Neural cell (in vitro differentiated cells): ENCODE measurements at regions not wholly inside any gene's neighbourhood (a gene's known extent, or its start where the extent isn't known, plus 50 kb on each side); places are given as distances from the start of the nearest gene placed in this dataset.

Source experiments
- H2AFZ ChIP-seq: fragments of 200-600, 300-800 bp; sonication (generic), shearing (Covaris generic); 2 replicates; pipeline ENCODE4 v1.6.0; 2014; ENCODE audit warnings: low read depth, mild to moderate bottlenecking, antibody characterized with exemption, low read length, moderate library complexity
- H3F3A ChIP-seq: fragments of 200-600 bp; shearing (Covaris generic); 2 replicates; pipeline ENCODE4 v1.6.1; 2016; ENCODE audit warnings: mild to moderate bottlenecking, moderate library complexity, mixed read lengths, antibody characterized with exemption, low read length; ENCODE audit not compliant: insufficient read depth, poor library complexity, severe bottlenecking
- H3K27ac ChIP-seq: fragments of 200-600, 300-800 bp; sonication (generic), shearing (Covaris generic); 2 replicates; pipeline ENCODE4 v1.5.1; 2014; ENCODE audit warnings: mild to moderate bottlenecking, low read length, moderate library complexity
- H3K27me3 ChIP-seq: fragments of 300-800, 200-600 bp; sonication (generic), shearing (Covaris generic); 2 replicates; pipeline ENCODE4 v1.6.0; 2014; ENCODE audit warnings: mild to moderate bottlenecking, low read depth, low read length, moderate library complexity; ENCODE audit not compliant: insufficient read depth
- H3K36me3 ChIP-seq: fragments of 300-800, 200-600 bp; sonication (generic), shearing (Covaris generic); 2 replicates; pipeline ENCODE4 v1.5.1; 2014; ENCODE audit warnings: mild to moderate bottlenecking, antibody characterized with exemption, low read length, moderate library complexity; ENCODE audit not compliant: insufficient read depth
- H3K4me2 ChIP-seq: fragments of 300-800, 200-600 bp; sonication (generic), shearing (Covaris generic); 2 replicates; pipeline ENCODE4 v1.6.0; 2014; ENCODE audit warnings: mild to moderate bottlenecking, low read length
- H3K4me3 ChIP-seq: fragments of 300-800, 200-600 bp; sonication (generic), shearing (Covaris generic); 2 replicates; pipeline ENCODE4 v1.5.1; 2014; ENCODE audit warnings: mild to moderate bottlenecking, low read length, moderate library complexity
- H3K79me2 ChIP-seq: fragments of 200-600 bp; shearing (Covaris generic); replicated peaks from 2 replicates; pipeline ENCODE4 v1.6.0; 2014; ENCODE audit warnings: mild to moderate bottlenecking, low read length, moderate library complexity; ENCODE audit not compliant: insufficient read depth
- H3K9ac ChIP-seq: fragments of 300-800, 200-600 bp; sonication (generic), shearing (Covaris generic); 2 replicates; pipeline ENCODE4 v1.6.1; 2016; ENCODE audit warnings: mild to moderate bottlenecking, low read length, mixed read lengths
- H3K9me2 ChIP-seq: fragments of 200-600 bp; shearing (Covaris generic); 2 replicates; pipeline ENCODE4 v1.6.1; 2016; ENCODE audit warnings: mild to moderate bottlenecking, low read length, mixed read lengths; ENCODE audit not compliant: insufficient read depth
- H3K9me3 ChIP-seq: fragments of 200-600, 300-800 bp; sonication (generic), shearing (Covaris generic); 2 replicates; pipeline ENCODE4 v1.6.1; 2016; ENCODE audit warnings: mild to moderate bottlenecking, mixed run types, low read length, moderate library complexity, mixed read lengths
- H4K20me1 ChIP-seq: fragments of 200-600 bp; shearing (Covaris generic); 2 replicates; pipeline ENCODE4 v1.6.1; 2016; ENCODE audit warnings: mild to moderate bottlenecking, mixed run types; ENCODE audit not compliant: insufficient read depth
- CTCF ChIP-seq: fragments of 450-650 bp; IDR thresholded peaks from 2 replicates; pipeline ENCODE4 v1.5.1; 2014; ENCODE audit warnings: antibody characterized with exemption, mild to moderate bottlenecking, moderate library complexity; ENCODE audit not compliant: poor library complexity, severe bottlenecking
- EP300 ChIP-seq: fragments of 450-650 bp; conservative IDR thresholded peaks from 2 replicates; pipeline ENCODE4 v1.6.1; 2014; ENCODE audit warnings: antibody characterized with exemption, mild to moderate bottlenecking, moderate library complexity; ENCODE audit not compliant: poor library complexity, severe bottlenecking
- EZH2 ChIP-seq: fragments of 200-600, 300-800 bp; shearing (Covaris generic), sonication (generic); IDR thresholded peaks from 2 replicates; pipeline ENCODE4 v1.6.1; 2014; ENCODE audit warnings: antibody characterized with exemption, low read length, borderline replicate concordance, mild to moderate bottlenecking; ENCODE audit not compliant: insufficient read depth, poor library complexity, severe bottlenecking
- MXI1 ChIP-seq: fragments of 450-650 bp; conservative IDR thresholded peaks from 2 replicates; pipeline ENCODE4 v1.6.1; 2014; ENCODE audit warnings: antibody characterized with exemption, mild to moderate bottlenecking; ENCODE audit not compliant: poor library complexity, severe bottlenecking
- POLR2AphosphoS5 ChIP-seq: IDR thresholded peaks from 2 replicates; pipeline ENCODE4 v1.6.1; 2012
- RAD21 ChIP-seq: fragments of 450-650 bp; conservative IDR thresholded peaks from 2 replicates; pipeline ENCODE4 v1.6.1; 2014; ENCODE audit warnings: antibody characterized with exemption, mild to moderate bottlenecking, moderate library complexity
- REST ChIP-seq: IDR thresholded peaks from 2 replicates; pipeline ENCODE4 v1.6.1; 2012; ENCODE audit warnings: borderline replicate concordance
- SMC3 ChIP-seq: fragments of 450-650 bp; conservative IDR thresholded peaks from 2 replicates; pipeline ENCODE4 v1.6.1; 2014; ENCODE audit warnings: antibody characterized with exemption, mild to moderate bottlenecking, moderate library complexity; ENCODE audit not compliant: poor library complexity
- TAF1 ChIP-seq: IDR thresholded peaks from 2 replicates; pipeline ENCODE4 v1.6.1; 2012; ENCODE audit warnings: low read depth

- no peaks in the 10 kb centered on the region for H3K9me3 ChIP-seq
- peak overlapping the region; percentile 96 for H3K27ac ChIP-seq
- peaks cover 3% of the 10 kb centered on the region for H3F3A ChIP-seq
- H3K9ac ChIP-seq, result peak overlapping the region; percentile 2
- H3K9me2 ChIP-seq, result no peaks in the 10 kb centered on the region
- no peak for TF ChIP-seq SMC3
- no peak for TF ChIP-seq RAD21
- no peak for TF ChIP-seq TAF1
- TF ChIP-seq POLR2AphosphoS5, result no peak
- TF ChIP-seq CTCF, result no peak
- TF ChIP-seq MXI1, result no peak
- no peak overlapping the region for H2AFZ ChIP-seq
- H4K20me1 ChIP-seq, result no peaks in the 10 kb centered on the region
- no peaks in the 10 kb centered on the region for H3K79me2 ChIP-seq
- H3K27me3 ChIP-seq, result no peaks in the 10 kb centered on the region
- no peaks in the 10 kb centered on the region for H3K36me3 ChIP-seq
- H3K4me2 ChIP-seq, result no peak overlapping the region
- H3K4me3 ChIP-seq, result no peak overlapping the region
Observed at GRCh38 chr18:41655074-41655473, 300.0 kb upstream of the PIK3C3 start.

GRCh38 chr18:41647914-41648313 lies 307.1 kb upstream of the PIK3C3 start:
- H3K27ac ChIP-seq, result no peak overlapping the region
- TF ChIP-seq EP300 (no peak), POLR2AphosphoS5 (no peak), EZH2 (no peak), RAD21 (no peak), TAF1 (no peak), CTCF (no peak), REST (no peak), SMC3 (no peak), MXI1 (no peak)
- no peaks in the 10 kb centered on the region for H4K20me1 ChIP-seq
- H3K4me2 ChIP-seq, result no peak overlapping the region
- no peak overlapping the region for H2AFZ ChIP-seq
- no peak overlapping the region for H3K9ac ChIP-seq
- no peaks in the 10 kb centered on the region for H3K36me3 ChIP-seq
- no peak overlapping the region for H3K4me3 ChIP-seq
- H3K79me2 ChIP-seq, result no peaks in the 10 kb centered on the region
- no peaks in the 10 kb centered on the region for H3K9me2 ChIP-seq
- H3K9me3 ChIP-seq, result no peaks in the 10 kb centered on the region
- no peaks in the 10 kb centered on the region for H3K27me3 ChIP-seq
- no peaks in the 10 kb centered on the region for H3F3A ChIP-seq
